SH-SY5Y (cell line): ENCODE measurements at regions not wholly inside any gene's neighbourhood (a gene's known extent, or its start where the extent isn't known, plus 50 kb on each side); places are given as distances from the start of the nearest gene placed in this dataset.

ENCODE experiments used
- GATA2 ChIP-seq: IDR thresholded peaks from 2 replicates; pipeline ENCODE4 v1.6.1; 2011; ENCODE audit warnings: mild to moderate bottlenecking, low read depth, low read length
- GATA3 ChIP-seq: IDR thresholded peaks from 2 replicates; pipeline ENCODE4 v1.6.1; 2011; ENCODE audit warnings: low read depth, mild to moderate bottlenecking, low read length, moderate library complexity

DNA sequence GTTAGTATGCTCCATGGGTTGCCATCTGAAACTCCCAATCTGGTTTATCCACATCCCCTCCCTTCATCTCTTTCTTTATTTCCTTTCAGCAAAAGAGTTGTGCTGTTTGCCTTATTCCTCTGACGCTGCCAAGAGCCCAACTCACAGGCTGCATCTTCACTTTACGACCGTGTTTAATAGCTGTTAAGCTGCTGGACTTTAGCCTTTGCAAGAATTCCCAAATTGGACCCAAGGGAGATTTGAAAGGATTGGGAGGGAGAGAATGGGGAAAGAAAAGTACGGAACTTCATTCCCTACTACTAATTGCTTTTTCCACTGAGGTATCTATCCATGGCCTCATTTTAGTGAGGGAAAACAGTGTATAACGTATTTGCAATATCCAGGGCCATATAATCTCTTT, 263.4 kb upstream of the MEIS1 start:
- TF ChIP-seq GATA3 (no peak), GATA2 (no peak)
